HG03558 (cell line): ENCODE measurements at regions not wholly inside any gene's neighbourhood (a gene's known extent, or its start where the extent isn't known, plus 50 kb on each side); places are given as distances from the start of the nearest gene placed in this dataset.

Source experiments
- ATAC-seq: cut with Tn5 transposase; IDR thresholded peaks from one replicate; pipeline ENCODE4 v1.9.1; 2021; ENCODE audit warnings: moderate number of reproducible peaks; ENCODE audit not compliant: unreplicated experiment; ENCODE audit errors: extremely low read depth

DNA sequence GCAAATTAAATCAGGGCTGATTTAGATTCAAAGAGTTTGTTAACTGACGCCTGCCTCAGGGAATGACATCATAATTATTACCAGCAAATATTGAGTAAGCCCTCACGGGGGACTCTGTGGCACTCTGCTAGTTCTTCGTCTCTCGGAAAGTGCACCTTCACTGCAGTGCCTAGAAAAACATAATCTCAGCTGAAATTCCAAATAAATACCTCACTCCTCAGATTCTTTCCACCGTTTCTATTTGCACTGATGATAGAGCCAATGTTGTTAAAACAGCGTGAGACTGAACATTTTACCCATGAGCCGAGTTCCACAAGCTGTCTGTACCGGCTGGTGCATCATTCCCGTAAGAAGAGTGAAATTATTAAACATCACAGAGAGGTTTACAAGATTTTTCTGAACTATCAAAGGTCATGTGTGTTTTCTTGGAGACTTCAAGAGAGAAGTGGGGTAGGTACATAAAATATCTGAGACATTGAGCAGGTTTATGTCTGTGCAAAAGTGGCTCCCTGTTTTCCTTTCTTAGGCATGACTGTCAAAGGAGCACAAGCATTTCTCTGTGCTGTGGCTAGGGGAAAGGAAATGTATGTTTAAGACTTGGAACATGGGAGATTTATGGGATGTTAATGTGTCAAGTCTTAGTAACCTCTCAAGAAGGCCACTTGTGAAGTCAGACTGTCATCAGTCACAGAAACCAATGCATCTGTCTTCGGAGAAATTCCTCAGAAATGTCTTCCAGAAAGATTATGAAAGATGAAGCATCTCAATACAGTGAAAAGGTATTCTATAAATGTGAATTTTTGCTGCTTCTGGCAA is 119.6 kb downstream of the CBLL2 start:
- ATAC-seq = no peak

DNA sequence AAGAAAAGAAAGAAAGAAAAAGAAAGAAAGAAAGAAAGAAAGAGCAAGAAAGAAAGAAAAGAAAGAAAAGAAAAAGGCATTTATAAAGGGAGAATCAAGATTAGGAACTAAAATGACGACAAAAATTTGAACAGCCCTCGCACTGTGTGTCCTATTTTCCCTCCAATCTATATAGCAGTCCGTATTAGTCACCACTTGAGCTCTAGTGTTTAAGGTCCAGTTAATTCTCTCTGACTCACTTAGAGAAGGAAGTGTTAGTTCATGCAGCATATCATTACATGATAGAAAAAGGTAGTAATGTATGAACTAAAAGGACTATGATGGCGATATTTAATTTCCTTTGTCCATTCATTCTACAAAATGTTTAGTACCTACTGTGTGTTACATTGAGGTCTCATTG is 122.7 kb downstream of the CBLL2 start:
- no peak for ATAC-seq

DNA sequence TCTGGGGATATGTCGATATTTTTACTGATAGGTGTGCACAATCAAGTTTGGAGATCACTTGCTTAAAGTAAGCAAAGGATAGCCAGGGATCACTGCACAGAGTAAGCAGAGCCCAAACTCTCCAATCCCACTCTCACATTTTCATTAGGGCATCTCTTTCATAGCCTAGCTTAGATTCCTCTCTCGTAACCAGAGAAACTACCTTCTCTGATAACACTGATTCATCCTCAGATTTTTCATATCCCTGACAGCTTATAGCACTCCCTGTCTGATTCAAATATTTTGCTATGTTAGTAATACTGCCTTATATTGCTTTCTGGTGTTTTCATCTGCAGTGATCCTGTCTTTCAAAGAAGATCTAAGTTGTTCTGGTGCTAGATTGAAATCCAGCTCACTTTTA is 123.7 kb downstream of the CBLL2 start:
- ATAC-seq = no peak

DNA sequence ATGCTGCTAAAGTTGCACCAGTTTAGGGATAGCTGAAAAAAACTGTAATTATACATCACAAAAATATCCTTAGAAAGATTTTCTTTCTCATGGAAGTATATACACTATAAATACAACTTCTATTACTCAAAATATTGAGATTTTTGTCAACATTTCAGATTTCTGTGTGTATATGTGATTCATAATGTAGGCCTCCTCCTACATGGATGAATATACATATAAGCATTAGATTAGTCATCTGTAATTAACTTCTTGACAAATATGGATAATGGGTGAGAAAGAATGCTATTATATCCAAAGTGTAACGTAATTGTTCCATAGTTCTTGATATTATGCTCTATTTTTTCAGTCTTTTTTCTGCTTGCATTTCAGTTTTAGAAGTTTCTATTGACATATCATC is 124.9 kb downstream of the CBLL2 start:
- ATAC-seq = no peak

DNA sequence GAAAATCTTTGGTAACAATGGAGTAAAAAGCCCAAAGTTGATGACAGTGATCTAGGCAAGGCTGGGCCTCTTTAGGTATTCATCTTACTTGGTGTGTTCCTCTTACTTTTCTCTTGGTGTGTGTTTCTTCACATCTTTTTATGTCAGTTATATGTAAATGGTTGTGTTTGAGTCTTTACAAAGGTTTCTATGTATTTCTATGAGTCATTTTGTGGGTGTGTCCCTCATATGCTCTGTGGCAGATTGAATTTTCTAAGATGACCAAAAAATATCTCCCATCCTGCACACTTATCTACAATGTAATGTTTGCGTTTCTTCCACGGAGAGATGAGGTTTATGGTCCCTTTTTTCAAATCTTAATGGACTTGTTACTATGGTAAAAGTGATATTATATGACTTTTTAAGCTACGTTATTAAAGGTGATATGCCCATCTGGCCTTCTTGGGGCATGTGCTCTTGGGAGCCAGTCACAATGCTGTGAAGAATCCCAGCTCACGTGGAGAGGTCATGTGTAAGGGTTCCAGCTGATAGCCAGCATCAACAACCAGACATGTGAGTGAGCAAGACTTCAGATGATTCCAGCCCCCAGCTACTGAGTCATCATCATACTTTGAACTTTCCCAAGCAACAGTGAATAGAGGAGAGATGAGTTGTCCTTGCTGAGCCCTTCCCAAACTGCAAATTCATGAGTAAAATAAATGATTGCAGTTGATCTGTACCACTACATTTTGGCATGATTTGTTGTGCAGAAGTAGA is 126.9 kb downstream of the CBLL2 start:
- no peak for ATAC-seq

DNA sequence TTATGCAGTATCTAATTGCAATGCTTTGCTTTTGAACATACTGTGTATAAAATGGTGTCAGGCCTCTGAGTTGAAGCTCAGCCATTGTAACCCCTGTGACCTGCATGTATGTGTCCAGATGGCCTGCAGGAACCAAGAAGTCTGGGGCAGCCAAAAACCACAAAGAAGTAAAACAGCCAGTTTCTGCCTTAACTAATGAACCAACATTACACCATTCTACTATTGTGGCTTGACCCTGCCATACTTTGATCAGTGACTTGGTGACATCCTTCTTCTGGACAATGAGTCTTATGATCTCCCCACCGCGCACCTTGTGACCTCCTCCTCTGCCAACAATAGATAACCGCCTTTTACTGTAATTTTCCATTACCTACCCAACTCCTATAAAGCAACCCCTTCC is 131.6 kb downstream of the CBLL2 start:
- ATAC-seq = no peak

DNA sequence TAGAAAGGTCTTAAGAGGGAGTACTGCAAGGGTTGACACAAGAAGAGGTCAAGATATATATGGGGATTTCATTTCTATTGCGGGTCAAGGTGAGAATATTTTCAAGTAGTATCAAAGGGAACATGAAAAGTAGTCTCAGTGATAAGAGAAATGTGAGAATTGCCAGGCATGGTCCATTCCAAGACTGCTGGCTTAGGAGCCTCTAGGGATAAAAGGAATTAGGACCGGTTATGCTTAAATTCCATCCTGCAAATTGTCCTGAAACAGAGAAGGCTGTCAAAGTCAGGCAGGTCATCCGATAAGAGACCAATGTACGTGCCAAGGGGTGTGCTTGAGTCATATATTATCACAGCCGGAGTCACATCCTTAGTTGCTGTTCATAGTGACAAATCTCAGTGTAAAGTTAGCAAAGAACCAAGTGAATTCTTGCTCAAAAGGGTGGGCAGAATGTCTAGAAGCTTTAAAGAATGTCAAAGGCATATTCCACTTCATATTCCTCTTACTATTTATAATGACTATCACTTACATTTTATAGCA is 133.6 kb downstream of the CBLL2 start:
- no peak for ATAC-seq

DNA sequence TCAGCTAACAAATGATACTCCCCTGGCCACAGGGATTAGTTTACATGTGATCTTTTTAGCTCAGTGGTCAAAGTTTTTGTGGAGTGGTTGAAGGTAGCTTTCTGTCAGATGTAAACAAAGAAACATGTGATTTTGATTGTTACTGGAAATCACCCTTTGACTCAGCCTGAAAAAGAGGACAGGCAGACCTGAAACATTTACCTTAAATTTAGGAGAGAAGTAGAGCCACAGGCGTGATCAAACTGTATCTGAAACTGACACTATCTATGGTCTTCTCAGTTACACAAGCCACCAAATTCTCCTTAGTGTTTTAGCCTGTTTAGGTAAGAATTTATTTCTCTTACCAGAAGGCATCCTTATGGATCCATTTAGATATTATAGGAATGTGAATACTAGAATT is 136.7 kb downstream of the CBLL2 start:
- ATAC-seq = no peak

DNA sequence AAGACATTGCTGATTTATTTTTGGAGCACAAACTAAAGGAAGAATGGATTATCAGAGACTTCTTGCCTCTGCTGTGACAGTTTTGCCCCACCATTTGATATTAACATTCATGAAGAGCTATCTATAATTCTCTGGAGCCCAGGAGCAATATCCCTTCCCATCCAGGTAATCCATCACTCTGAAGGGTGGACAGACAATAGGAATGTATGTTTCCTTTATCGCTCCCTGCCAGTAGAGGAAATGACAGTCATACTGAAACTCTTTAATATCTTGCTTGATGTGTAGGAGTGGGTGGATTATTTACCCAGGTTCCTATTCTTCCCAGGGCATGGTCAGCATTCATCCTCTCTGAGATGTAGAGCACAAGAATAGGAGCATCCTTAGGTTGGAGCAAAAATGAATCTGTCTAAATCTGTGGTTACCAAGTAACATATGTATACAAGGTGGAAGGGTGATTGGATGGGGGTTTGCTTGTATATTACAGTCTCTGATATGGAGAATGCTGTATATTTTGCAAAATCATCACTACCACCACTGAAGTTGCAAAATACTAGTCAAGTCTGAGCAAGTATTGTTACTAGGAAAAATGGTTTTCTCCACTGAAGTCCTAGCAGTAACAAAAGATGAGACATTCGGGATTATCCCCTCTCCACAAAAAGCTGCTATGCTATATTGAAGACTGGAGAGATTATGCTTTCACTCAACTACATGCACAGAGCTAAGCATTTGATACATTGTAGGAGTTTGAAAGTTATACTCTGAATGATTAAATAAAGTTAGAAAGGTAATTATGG is 151.6 kb downstream of the CBLL2 start:
- ATAC-seq = no peak

DNA sequence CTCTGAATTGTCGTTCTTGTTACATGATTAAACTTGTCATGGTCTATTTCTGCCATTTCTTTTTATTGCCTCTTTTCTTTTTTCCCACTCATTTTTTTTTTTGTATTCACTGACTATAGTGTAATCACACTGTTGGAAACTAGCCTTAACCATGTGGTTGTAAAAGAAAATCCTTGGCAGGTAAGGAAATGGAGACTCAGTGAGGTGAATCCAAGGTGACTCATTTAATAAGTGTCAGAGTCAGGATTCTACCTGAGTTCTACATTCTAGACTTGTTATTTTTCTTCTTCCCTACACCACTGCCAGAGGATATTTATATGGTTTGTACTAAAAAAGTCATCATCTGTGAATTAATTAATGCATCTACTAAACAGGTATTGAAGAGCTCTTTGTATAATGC is 152.2 kb downstream of the CBLL2 start:
- no peak for ATAC-seq

DNA sequence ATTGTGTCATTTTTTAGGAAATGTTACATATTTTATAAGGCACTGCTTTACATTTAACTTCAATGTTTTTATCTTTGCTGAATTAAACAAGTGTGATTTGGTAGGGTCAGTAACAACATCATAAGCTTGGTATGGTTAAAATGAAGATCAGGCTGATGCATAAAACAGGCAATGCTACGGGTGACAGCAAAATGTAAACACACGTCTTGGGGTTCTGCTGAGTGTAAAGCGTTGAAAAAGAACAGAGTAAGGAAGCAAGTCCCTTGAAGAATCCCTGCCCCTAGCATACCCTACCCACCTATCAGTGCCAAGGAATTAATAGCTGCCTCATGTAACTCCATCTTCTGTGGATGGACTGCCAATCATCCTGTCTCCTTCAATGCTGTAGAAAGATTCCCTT is 157.0 kb downstream of the CBLL2 start:
- no peak for ATAC-seq

DNA sequence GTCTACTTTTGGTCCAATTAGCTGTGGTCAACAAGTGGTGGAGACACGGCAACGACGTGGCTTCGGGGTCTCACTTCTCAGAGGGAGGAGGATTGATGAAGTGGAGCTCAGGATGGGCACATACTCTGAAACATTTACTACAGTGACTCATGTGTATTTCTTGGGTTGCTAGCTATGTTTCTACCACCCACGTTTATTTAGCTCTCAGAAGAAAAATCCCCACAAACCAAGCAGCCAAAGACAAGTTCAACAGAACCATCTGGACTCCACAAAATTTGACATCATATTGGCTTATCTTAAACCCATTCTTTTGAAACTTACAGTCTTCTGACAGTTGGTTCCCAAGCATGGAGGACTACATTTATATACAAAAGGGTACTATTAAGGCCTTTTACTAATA is 158.0 kb downstream of the CBLL2 start:
- no peak for ATAC-seq

DNA sequence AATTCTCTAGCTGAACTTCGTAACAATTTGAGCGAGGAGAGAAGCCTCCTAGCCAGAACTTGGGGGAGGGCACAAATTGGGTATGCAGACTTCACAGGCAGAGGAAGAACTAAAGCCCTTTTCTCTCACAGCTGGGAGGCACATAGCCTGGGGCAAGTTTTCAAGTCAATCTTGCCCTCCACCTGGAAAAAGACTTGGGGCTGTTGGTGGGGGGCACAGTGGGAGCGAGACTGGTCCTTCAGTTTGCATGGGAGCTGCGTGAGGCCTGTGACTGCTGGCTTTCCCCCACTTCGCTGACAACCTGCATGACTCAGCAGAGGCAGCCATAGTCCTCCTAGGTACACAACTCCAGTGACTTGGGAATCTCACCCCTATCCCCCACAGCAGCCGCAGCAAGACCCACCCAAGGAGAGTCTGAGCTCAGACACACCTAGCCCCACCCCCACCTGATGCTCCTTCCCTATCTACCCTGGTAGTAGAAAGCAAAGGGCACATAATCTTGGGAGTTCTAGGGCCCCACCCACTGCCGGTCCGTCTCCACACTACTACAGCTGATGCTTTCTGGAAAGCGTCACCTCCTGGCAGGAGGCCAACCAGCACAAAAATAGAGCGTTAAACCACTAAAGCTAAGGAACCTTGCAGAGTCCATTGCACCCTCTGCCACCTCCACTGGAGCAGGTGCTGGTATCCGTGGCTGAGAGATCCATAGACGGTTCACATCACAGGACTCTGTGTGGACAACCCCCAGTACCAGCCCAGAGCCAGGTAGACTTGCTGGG is 160.8 kb downstream of the CBLL2 start:
- no peak for ATAC-seq

DNA sequence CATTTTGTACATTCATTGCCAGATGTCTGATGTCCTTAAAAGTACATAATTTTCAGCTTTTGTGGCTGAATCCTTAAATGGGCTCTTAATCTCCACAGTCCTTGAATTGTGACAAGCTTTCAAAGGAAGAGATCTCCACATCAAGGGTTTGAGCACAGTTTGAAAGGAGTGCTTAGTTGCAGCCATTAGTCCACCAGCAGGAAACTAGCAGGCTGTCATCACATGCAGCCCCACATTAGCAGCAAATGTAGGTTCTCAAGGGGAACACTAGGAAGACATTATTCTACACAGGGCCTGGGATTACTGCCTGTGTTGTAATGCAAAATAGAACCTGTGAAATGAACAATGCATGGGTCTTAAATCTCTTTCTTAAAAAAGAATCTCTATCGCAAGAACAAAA is 173.2 kb downstream of the CBLL2 start:
- ATAC-seq = no peak

DNA sequence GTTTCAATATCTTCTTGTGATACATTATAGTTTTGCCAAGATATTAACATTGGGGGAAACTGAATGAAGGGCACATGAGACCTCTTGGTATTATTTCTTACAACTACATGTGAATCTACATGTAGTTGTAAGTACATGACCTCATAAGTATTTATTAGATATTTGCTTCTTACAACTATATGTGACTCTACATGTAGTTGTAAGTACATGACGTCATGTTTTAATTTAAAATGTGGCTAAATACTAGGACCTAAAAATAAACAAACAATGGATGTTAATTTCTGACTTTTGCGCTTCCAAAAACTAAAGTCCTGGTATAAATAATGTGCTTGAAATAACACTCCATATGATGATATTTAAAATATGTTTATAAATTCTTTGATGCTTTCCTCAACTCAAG is 190.2 kb downstream of the CBLL2 start:
- no peak for ATAC-seq

DNA sequence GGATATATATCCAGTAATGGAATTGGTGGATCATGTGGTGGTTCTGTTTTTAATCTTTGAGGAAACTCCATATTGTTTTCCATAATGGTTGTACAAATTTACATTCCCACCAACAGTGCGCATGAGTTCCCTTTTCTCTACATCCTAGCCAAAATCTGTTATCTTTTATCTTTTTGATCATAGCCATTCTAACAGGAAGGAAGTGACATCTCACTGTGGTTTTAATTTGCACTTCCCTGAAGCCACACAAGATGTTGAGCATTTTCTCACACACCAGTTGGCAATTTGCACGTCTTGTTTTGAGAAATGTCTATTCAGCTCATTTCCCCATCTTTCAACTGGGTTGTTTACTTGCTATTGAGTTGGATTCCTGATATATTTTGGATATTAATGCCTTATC is 194.9 kb downstream of the CBLL2 start:
- no peak for ATAC-seq

DNA sequence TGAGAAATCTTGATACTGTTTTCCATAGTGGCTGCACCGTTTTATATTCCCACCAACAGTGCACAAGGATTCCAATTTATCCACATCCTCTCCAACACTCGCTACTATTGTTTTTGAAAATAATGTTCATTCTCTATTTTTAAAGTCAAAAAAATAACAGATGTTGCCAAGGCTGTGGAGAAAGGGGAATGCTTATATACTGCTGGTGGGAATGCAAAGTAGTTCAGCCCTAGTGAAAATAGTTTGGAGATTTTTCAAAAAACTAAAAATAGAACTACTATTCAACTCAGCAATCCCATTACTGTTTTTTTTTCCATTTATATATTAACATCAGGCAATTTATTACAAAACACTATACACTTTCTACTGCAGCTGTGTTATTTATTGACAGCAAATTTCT is 208.7 kb downstream of the CBLL2 start:
- no peak for ATAC-seq

DNA sequence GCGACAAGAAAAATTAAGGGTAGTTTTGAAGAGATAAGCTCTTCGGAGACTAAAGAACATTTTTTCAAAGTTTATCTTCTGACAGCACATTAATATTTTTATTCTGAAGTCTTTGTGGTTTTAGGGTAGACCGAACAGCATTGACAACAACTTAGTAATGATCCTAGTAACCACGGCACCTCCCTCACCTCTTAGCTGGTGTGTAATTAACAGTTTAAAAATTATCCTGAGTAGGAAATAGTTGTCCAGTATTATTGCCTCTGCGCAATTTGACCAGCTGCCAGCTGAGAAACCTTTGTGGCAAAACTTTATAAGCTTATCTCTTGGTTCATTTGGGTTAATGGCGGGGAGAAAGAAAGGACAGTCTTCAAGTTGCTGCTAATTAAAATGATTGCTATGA is 213.6 kb downstream of the CBLL2 start:
- no peak for ATAC-seq

DNA sequence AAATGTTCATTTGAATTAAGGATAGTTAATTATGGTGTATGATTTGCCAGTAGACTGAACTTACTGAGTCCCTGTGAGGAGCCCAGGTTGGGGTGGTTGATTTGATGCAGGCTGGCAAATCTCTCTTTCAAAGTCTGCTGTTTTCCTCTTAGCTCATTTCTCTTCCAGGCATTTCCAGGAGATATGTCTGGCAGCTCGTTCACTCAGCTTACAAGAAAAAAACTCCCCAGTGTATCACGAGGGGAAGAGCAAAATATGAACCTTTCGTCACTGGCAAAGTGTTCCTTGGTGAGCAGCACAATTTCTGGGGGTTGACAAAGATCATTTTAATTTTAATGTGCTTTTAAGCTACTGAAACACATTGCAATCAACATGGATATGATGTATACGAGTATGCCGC is 244.2 kb downstream of the CBLL2 start:
- no peak for ATAC-seq
